Skin of body (tissue), 1 donor: ENCODE measurements at regions not wholly inside any gene's neighbourhood (a gene's known extent, or its start where the extent isn't known, plus 50 kb on each side); places are given as distances from the start of the nearest gene placed in this dataset.
A peak's percentile ranks its signal among the peaks of the same experiment; 100 is the strongest.
"Not testable (repeated sequence)": the region's sequence is repeated elsewhere in the genome, so short reads cannot be mapped to it uniquely, and the experiment has no call there.

Source experiments
- DNase-seq: peaks from one replicate; lab custom pipeline; 2025; lab: John Stamatoyannopoulos, UW

DNA sequence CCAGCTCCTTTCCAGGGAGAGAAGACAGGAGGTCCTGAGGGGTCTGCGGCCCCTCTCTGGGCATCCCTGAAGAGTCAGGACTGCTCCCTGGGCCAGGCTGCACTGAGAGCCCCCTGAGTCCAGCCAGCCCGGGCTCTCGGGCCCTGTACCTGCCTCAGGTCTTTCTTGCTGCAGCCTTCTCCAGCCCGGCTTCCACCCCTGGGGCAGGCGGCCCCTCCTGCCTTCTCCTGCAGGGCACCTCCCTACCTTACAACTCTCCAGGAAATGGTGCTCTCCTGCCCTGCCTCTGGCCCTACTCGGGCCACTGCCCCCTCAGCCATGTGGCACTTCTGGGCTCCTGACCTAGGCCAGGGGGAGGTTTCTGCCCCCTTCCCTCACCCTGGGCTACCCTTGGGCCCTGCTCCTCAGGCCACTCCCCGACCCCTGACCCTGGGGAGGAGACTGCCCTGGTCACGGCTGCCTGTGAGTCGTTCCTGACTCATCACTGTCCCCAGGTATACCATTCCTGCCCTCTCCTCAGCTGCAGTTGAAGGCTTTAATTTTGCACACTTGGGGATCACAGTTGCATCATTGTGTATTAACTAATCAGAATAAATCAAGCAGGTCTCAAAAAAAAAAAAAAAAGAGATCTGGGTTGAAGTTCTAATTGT lies 251.1 kb downstream of the NXPE2 start:
- DNase-seq: no peak

DNA sequence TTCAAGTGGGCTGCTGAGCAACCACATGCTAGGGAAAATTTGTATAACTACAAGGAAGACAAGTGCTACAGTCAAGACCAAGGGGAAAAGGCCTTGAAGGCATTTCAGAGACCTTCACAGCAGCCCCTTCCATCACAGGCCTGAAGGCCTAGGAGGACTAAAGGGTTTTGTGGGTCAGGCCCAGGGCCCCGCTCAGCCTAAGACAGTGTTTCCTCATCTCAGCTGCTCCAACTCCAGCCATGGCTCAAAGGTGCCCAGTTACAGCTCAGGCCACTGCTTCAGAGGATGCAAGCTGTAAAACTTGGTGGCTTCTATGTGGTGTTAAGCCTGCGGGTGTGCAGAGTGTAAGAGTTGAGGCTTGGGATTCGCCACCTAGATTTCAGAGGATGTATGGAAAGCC lies 260.5 kb downstream of the NXPE2 start:
- DNase-seq: no peak

DNA sequence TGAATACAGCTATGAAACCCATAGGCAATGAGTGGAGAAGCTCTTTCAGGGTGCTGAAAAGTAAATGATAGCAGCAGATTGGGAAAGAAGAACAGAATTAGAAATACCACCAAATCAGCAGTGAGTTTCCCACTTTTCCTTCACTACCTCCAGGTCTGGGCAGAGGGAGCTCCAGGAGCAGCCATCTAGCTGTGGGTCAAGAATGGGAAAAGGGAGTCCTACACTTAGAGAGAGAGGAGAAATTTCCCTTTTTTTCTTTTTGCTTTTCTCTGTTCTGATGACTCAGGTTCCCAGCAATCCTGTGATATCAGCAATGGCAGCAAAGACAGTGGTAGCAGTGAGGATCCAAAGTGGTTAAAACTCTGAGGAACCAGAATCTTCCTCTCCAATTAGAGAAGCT lies 263.9 kb downstream of the NXPE2 start:
- no peak for DNase-seq

DNA sequence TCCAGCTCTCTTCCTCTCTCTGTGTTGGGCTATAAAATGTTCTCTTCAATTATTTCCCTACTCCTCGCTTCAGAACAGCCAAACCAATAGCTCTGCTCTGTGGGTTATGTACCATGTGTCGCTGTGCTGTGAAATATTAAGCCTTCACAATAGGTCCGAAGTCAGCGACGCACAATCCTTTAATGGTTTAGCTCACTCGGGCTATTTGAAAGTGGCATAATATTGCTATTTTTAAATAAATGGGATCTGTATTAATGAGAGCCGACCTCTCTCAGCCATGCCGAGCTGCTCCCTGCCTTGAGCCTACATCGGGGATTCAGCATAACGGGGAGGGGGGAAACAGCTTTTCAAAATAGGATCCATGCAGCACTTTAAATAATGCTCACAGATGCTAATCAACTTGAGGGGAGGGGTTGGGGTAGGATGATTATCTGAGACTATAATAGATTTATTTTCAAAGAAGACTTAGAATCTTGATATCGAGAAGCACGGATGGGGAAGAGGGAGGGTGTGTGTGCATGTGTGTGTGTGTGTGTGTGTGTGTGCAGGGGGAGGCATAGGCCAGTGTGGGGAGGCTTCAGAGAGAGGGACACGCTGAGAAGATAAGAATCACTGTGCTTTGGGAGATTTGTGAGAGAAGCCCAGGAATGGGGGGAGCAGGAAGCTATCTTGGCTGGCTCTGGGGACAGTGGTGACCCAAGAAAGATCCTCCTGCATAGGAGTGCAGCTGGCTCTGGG lies 271.5 kb downstream of the NXPE2 start:
- no peak for DNase-seq

DNA sequence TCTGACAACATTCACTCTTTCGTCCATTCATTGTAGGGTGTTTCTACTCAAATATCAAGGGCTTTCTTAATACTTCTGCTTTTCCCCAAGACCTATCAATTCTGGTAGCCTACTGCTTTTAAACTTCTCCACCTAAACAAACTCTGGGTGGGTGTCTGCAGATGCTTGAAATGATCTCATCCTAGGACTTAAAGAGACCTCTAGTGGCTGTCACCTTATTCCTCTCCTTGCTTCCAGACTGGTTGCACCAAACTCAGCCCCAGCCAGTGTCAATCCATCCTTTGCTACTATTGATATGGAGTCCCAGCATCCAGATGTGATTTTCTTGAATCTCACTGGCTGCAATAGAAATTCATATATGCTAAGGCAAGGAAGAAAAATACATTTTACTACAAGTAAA lies 274.7 kb downstream of the NXPE2 start:
- DNase-seq: no peak

DNA sequence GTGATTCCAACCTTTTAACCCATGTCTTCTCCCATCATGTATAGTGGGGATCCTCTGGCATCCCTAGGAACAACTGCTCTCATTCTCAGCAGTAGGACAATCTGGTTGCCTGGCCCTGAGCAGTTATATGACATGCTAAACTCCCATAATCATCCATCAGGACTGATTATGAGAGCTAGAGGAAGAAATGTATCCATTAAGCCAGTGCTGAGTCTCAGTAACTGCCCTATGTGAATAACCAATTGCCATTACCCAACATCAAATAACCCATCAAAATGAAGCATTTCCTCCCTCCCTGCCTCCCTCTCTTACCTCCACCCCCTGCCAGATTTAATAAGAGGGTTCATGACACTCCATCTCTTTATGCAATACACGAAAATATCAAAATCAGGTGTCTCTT lies 277.6 kb downstream of the NXPE2 start:
- no peak for DNase-seq

DNA sequence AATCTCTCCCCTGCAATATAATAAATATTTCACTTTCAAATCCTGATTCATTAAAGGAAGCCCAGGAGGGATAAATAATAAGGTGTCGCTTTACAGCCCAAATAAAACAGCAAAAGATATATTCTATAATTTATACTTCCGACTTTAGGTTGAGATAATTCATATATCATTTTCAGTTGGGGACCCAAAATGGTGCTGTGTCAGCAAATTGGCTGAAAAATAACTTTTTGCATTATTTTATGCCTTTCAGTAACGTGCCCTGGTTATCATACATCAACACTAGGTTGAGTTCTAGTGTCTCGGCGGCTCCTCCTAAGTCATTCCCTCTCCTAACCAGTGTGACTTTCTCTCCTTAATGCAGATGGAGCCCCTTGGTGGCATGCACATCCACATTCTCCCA lies 278.2 kb downstream of the NXPE2 start:
- DNase-seq: no peak

DNA sequence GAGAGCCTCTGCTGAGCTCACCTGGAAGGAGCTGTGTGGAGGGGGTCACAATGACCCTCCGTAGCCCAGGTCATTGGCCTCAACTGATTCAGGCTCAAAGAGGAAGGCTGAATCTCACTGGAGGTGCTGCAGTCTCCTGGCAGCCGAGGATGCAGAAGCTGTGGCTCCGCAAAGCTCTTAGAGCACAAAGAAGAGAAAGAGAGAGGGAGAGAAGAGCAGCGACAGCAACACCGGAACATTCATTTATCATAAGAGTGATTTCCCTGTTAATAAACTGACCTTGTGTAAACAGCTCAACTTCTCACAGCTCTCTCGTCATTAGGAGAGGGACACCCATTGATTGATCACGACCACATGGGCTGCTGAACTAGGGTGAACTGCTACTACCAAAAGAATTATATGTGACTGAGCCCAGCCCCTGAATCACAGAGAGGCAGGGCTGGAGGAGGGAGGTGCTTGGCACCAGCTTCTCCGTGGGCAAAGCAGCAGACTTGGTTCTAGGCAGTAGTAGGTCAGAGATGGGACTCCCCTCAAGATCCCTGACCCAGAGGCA lies 281.7 kb downstream of the NXPE2 start:
- no peak for DNase-seq

DNA sequence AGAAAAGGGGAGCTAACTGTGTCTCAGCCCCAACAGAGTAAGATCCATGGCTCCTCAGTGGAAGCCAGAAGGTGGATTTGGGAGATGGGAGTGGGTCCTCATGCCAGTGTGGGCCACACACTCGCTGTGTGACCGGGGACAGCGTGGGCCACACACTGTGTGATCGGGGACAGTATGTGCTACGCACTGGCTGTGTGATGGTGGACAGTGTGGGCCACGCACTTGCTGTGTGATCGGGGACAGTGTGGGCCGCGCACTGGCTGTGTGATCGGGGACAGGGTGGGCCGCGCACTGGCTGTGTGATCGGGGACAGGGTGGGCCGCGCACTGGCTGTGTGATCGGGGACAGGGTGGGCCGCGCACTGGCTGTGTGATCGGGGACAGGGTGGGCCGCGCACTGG lies 282.5 kb downstream of the NXPE2 start:
- DNase-seq: not testable (repeated sequence)

DNA sequence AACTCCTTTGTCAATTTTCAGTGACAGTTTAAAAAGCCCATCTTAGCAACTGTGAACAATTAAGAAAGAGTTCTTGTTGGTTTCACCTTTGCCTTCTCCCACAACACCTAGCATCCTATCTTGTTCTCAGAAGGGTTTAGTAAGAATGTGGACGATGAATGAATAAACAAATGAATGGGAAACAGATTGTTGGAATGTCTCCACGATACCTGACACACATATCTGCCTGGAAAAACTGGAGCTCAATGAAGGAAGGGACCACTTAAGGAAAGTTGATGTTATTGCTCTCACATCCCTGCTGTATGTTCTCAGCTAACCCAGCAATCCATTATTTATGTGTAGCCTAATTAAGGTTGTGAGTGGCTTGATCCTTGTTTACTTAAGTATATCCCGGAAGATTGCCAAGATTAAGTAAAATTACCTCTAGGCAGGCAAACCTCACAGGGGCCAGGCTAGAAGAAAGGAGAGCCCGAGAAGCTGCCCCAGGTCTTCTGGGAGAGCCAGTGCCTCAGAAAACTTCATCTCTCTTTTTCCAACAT lies 286.4 kb downstream of the NXPE2 start:
- DNase-seq: no peak

DNA sequence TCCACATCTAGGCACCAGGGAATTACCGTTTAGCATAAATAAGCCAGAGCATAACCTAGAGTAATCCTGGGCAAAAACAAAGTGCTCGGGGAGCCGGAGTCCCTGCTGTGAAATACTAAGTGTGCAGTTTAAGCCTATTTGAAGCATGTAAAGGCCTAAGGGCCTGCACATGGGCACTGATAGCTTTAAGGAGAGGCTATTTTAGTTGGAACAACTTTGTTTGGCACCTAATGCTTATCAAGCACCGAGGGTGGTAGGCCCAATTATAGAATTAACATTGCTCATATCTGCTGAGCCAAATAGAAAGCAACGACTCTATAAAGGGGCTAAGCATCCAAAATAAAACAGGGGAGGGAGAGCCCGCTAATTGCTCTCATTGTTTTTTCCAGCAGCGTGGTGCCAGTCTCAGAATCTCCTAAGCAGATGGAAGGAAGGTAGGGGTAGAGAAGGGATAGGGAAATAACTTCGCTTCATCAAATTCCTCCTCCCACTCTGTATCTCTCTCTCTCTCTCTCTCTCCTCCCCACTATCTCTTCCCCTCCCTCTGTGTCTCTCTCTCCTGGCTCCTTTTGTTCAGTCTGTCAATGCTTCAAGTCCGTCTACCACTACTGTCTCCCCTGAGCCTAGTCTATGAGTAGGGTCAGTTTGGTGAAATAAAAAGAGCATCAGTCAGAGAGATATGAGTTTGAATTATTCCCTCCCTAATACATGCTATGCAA lies 292.8 kb downstream of the NXPE2 start:
- no peak for DNase-seq

DNA sequence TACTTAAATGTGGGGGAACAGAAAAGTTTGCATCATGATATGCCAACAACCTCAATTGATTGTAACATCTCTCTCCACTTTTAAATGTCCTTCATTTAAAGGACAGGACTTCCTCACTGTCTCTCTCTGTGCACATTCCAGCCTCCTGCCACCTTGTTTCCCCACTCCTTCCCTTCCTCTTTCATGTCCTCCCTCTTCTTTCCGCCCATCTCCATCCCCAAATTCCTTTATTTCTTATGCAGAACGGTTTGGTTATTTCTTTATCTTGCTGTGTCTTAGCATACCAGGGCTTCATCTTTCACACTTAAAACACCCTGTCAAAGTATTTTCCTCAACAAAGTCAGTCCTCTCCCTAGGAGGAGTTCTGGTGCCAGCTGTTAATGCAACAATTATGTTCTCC lies 293.8 kb downstream of the NXPE2 start:
- no peak for DNase-seq

DNA sequence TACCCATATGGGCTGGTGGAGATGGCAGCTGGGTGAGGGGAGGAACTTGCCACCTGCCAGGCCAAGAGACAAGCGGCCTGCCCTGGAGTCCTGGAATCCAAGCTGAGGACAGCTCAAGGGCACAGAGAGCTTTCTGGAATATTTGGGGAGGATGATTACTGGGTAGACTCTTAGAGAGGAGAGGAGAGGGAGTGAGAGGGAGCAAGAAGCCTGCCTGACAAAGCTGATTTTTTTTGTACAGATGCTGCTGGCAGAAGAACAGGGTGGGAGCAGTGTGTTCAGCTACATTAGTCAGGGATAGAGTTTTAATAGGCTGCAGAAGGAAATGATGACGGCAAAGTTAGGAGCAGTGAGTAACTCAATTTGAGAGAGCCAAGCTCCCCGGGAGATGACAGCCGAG lies 299.3 kb downstream of the NXPE2 start:
- peak; percentile 71 for DNase-seq

DNA sequence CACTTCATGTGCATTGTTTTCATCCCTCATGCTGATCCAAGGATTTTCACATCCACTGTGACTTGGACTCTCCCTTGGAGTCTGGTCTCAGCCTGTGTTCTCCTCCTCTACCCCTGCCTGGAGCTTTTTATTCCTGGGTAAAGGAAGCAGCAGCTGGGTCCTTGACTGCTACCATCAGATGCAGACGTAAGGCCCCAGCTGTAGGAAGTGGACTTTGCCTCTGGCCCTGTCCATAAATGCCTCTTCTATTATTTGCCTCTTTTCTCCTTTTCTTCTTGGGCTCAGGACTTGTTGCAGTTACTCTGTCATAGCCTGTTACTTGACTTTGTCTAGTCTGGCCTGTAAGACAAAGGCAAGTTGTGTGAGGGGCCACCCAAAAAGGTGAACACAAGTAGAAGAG lies 303.8 kb downstream of the NXPE2 start:
- no peak for DNase-seq

DNA sequence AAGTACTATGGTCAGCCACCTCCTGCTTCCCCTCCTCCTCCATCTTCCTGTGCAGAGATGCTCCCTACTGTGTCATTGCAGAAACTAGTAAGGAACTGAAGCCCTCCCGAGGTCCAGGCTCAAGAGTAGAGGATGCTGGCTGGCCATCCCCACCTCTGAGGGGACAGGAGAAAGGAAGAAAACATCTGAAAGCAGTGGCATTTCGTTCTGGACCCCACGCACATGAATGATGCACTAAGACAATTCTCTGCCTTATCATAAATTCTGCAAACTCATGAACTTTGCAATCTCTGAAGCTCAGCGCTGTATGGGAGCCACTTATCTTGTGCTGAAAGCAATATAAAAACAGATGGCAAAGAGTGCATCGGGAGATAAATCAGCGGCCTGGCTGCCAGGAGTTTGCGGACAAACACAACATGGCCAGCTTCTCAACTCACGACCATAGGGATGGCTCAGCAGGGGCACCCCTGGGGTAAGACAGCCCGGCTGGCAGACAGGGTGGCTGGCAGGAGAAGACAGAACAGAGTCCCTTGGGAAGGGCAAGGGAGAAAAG lies 306.4 kb downstream of the NXPE2 start:
- no peak for DNase-seq

DNA sequence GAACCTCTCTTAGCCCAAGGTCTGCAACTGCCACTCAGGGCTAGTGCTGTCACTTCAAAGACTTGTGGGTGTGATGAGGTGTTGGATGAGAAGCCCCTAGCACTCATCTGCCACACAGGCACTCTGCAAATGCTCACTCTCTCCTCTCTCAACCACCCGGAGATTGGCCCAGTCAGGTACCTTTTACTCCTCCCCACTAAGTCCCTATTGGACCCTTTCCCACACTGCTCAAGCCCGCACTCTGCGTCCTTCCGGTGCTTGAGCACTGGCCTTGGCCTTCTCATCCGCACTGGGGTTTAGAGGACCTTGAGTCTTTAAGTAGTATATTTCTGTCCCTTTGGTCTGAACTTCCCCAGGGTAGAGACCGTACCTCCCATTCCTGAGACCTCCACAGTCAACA lies 308.0 kb downstream of the NXPE2 start:
- DNase-seq: no peak

DNA sequence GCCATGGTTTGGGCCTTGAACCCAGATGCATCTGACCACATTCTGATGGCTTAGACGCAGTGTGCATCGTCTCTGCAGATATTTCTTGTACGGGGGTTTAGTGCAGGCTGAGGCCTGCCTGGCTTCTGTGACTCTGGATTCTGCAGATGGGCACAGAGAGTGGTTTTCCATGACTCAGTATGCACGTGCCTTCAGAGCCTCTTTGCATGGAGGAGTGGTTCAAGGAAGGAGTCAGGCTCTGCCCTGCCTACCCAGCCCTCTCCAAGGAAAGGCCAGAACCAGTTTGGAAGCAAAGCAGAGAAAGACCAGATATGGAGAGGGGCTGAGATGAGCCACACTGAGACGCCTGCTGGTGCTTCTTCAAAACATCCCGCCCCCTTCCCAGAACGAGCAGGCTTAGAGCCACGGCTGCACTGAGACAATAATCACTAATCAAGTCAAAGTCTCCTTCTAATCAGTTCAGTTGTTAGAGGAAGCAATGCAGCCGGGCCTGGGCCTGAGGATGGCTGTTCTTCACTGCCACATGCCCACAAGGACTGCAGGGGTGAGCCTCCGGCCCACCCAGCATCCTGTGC lies 308.9 kb downstream of the NXPE2 start:
- peak; percentile 8 for DNase-seq

DNA sequence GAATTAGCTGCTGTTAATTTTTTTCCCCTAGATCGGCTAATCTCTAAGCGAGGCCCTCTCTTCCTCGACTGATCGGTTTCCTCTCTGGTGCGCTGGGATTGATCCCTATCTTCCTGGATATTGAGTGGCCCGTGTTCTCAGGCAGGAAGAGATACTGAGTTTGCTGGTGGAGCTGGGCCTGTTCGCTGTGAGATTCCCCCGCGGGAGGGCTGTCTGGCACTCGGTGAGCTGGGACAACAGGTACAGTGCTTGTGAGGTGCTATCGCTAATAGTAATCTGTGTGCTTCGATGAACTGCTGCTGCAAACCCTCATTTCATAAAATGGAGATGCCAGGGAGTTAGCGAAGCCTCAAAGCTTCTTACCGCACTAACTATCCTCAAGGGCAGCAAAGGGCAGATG lies 310.3 kb downstream of the NXPE2 start:
- no peak for DNase-seq

DNA sequence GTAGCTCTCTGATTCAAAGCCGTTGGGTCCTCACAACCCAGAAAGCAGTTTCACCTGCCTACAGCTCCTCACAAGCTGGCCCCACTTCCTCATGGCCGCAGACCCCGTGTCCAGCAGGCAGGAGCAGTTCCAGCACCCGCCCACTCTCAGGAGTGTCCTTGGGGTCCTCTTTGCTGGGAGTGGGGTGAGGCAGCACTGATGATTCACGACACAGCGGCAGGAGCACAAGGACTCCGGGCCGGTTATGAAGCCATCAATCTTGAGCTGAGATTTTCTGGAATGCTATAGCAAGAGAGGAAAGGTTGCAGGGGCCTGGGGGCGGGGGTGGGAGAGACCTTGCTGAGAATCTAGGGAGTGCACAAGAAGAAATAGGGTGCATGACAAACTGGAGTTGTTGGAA lies 311.2 kb downstream of the NXPE2 start:
- DNase-seq: no peak

DNA sequence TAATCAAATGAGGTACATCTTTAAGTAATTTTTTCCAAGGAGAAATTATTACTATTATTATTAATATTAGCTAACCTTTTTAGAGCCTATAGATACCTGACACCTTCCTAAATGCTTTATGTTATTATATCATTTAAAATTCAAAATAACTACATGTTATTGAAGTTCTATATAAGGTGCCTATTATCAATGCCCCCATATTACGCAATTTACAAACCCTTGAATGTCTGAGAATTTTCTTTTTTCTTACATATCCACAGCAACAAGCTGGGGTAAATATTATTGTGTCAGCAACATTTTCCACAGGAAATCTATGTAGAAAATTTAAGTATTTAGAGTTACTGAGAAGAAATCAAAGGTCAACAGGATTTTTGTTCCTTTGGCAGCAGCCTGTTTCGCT lies 327.3 kb downstream of the NXPE2 start:
- no peak for DNase-seq

DNA sequence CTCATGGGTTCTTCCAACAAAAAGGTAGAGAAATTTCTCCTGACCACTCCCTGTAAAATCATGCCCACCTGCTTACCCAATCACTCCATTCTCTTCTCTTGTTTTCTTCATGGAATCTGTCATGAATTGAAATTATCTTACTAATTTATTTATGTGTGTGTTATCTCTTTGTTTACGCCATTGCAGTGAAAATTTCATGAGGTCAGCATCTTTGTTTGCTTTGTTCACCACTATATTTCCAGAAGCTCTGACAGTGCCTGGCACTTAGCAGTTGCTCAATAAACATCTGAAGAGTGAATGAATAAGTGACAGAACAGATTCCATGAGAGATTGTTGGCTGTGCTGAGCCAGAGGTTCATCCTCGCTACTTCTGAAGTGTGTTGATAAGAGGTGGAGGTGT lies 329.5 kb downstream of the NXPE2 start:
- no peak for DNase-seq

DNA sequence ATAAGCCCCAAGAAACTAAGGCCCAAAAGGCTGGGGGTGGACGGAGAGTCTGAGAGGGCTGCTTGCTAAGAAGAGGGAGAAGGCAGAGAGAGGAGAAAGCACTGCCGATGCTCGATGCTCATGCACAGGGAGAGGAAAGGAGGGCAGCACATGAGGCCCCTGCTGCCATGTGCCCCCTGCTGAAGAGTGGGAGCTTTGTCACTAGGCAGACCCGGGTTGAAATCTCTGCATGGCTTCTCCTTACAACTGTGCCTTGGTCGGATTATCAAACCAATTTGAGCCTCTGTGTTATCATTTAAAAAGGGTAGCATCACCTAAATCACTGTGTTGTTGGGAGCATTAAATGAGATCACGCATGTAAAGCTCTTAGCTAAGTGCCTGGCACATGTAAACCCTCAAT lies 330.5 kb downstream of the NXPE2 start:
- DNase-seq: no peak
